ENCODE measurements at regions not wholly inside any gene's neighbourhood (a gene's known extent, or its start where the extent isn't known, plus 50 kb on each side); places are given as distances from the start of the nearest gene placed in this dataset.

- no peaks in the 10 kb centered on the region for H3K27me3 ChIP-seq (ENCODE audit: insufficient read depth in 3 of 3, low read length in 2 of 3)
- intact Hi-C loops (cut with DNase I), result no loop called here
- H3K9me3 ChIP-seq, result no peaks in the 10 kb centered on the region
- no peak overlapping the region for H3K27ac ChIP-seq
- WGBS, 3 donors, result 68 to 77% (median 74%) methylated on average over 1 of the region's 1 CpG
- H3K4me1 ChIP-seq, result no peaks in the 10 kb centered on the region
- no peak for DNase-seq
- no peak for ATAC-seq
- H3K4me3 ChIP-seq, result no peak overlapping the region
- TF ChIP-seq CTCF (IDR thresholded peaks at IDR 0.05), result no peak
- H3K36me3 ChIP-seq (ENCODE audit: insufficient read depth in 1 of 2, low read depth in 1 of 2), result no peaks in the 10 kb centered on the region
These were observed 566.6 kb upstream of the TUSC1 start for GRCh38 chr9:26244661-26245451.

- 70 to 74% (median 74%) methylated on average over 4 of the region's 4 CpGs for WGBS, 3 donors
- H3K36me3 ChIP-seq (ENCODE audit: insufficient read depth in 1 of 2, low read depth in 1 of 2), result no peaks in the 10 kb centered on the region
- H3K4me3 ChIP-seq, result no peak overlapping the region
- no peak for ATAC-seq
- H3K27me3 ChIP-seq (ENCODE audit: insufficient read depth in 3 of 3, low read length in 2 of 3), result no peaks in the 10 kb centered on the region
- intact Hi-C loops (cut with DNase I), result no loop called here
- no peak for DNase-seq
- H3K4me1 ChIP-seq, result no peaks in the 10 kb centered on the region
- H3K9me3 ChIP-seq, result no peaks in the 10 kb centered on the region
- H3K27ac ChIP-seq, result no peak overlapping the region
- TF ChIP-seq CTCF (IDR thresholded peaks at IDR 0.05), result no peak
These were observed 565.5 kb upstream of the TUSC1 start for GRCh38 chr9:26243726-26244125.

DNA sequence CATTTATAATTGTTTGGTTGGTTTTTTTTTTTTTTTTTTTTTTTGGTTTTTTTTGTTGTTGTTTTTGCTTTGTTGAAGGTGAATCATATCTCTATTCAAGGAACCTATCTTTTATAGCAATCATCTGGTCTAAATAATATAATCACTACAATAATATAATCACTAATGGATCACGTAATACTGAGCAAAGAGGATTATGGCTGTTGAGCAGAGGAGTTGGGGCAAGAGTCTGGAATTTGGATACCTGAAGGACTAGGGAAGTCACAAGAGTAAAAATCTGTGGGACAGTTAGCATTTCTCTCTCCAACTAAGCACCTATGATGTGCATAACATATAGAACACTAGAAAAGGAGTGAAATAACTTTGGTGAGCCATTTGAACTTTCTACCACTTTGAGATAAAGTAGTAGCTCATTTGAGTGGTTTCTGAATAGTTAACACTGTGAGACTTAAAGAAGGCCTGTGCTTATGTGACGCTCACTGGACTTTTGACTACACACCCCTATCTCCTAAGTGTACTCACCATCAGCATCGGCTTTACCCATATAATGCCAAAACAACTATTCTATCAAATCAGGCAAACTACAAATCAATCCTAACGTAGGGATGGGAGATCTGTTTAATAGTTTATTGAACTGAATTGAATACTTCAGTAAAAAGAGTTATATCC, 564.9 kb upstream of the TUSC1 start:
- Histone ChIP-seq H3K9me3 (no peaks in the 10 kb centered on the region), H3K27ac (no peak overlapping the region), H3K4me3 (no peak overlapping the region), H3K4me1 (no peaks in the 10 kb centered on the region), H3K27me3 (ENCODE audit: insufficient read depth in 3 of 3, low read length in 2 of 3) (no peaks in the 10 kb centered on the region), H3K36me3 (ENCODE audit: insufficient read depth in 1 of 2, low read depth in 1 of 2) (no peaks in the 10 kb centered on the region)
- ATAC-seq (no peak), DNase-seq (no peak)
- TF ChIP-seq CTCF (IDR thresholded peaks at IDR 0.05), result no peak
- intact Hi-C loops (cut with DNase I), result no loop called here
- 81 to 85% (median 82%) methylated on average over 4 of the region's 4 CpGs for WGBS, 3 donors

- 28 to 57% (median 38%) methylated on average over 2 of the region's 2 CpGs for WGBS, 3 donors
- Histone ChIP-seq H3K4me1 (no peaks in the 10 kb centered on the region), H3K9me3 (no peaks in the 10 kb centered on the region), H3K4me3 (no peak overlapping the region), H3K27me3 (ENCODE audit: insufficient read depth in 3 of 3, low read length in 2 of 3) (no peaks in the 10 kb centered on the region), H3K36me3 (ENCODE audit: insufficient read depth in 1 of 2, low read depth in 1 of 2) (no peaks in the 10 kb centered on the region), H3K27ac (no peak overlapping the region)
- intact Hi-C loops (cut with DNase I), result no loop called here
- no peak for TF ChIP-seq CTCF (IDR thresholded peaks at IDR 0.05)
- no peak for ATAC-seq
- DNase-seq, result no peak
These were observed 561.8 kb upstream of the TUSC1 start for GRCh38 chr9:26240020-26240419.

All from psoas muscle (tissue), 7 donors.